PC-9 (cell line): ENCODE measurements at regions not wholly inside any gene's neighbourhood (a gene's known extent, or its start where the extent isn't known, plus 50 kb on each side); places are given as distances from the start of the nearest gene placed in this dataset.

Experiments
- BruUV-seq: library from RNA; stranded (reverse); fragments of 400-500 nt; replicated peaks from 2 replicates; lab custom pipeline; 2021; lab: Mats Ljungman, UMichigan
- CTCF ChIA-PET: fragments of 300-600 bp; sonication (Branson Sonifier 250); formaldehyde crosslinking; loops from one replicate; lab custom pipeline; 2022; ENCODE audit warnings: antibody characterized with exemption; lab: Charles Lee
- POLR2A ChIA-PET: fragments of 300-600 bp; sonication (Branson Sonifier 250); formaldehyde crosslinking; loops from one replicate; lab custom pipeline; 2022; ENCODE audit warnings: antibody characterized with exemption; ENCODE audit not compliant: unreplicated experiment; lab: Charles Lee
- DNase-seq, 2 experiments: peaks; one replicate each; pipeline versions ENCODE4 v3.0.0 to v3.0.0-alpha.2; 2015 to 2022; ENCODE audit warnings: mixed read lengths in 1 of 2
- H2AFZ ChIP-seq: fragments of 200-600 bp; sonication (generic); 2 replicates; pipeline ENCODE4 v1.8.1; 2017; ENCODE audit warnings: antibody characterized with exemption
- H3F3A ChIP-seq: fragments of 200-600 bp; sonication (generic); 2 replicates; pipeline ENCODE4 v1.8.1; 2017; ENCODE audit warnings: antibody characterized with exemption, mild to moderate bottlenecking, low read depth; ENCODE audit not compliant: insufficient read depth
- H3K27ac ChIP-seq: fragments of 200-600 bp; sonication (generic); 2 replicates; pipeline ENCODE4 v1.6.1; 2016; ENCODE audit warnings: mixed run types
- H3K27me3 ChIP-seq: fragments of 200-600 bp; sonication (generic); 2 replicates; pipeline ENCODE4 v1.6.1; 2016; ENCODE audit warnings: low read depth, mixed run types; ENCODE audit not compliant: insufficient read depth
- H3K36me3 ChIP-seq: fragments of 200-600 bp; sonication (generic); 2 replicates; pipeline ENCODE4 v1.6.1; 2016; ENCODE audit warnings: low read depth, mixed run types
- H3K4me1 ChIP-seq: fragments of 200-600 bp; sonication (generic); replicated peaks from 2 replicates; pipeline ENCODE4 v1.6.1; 2016; ENCODE audit warnings: mixed run types; ENCODE audit not compliant: insufficient read depth
- H3K4me2 ChIP-seq: fragments of 200-600 bp; sonication (generic); 2 replicates; pipeline ENCODE4 v1.6.1; 2017; ENCODE audit warnings: mixed run types
- H3K4me3 ChIP-seq: fragments of 200-600 bp; sonication (generic); 2 replicates; pipeline ENCODE4 v1.6.1; 2016; ENCODE audit warnings: mixed run types
- H3K79me2 ChIP-seq: fragments of 200-600 bp; sonication (generic); 2 replicates; pipeline ENCODE4 v1.6.1; 2017; ENCODE audit warnings: low read depth, mixed run types
- H3K9me2 ChIP-seq: fragments of 200-600 bp; sonication (generic); 2 replicates; pipeline ENCODE4 v1.8.1; 2017; ENCODE audit warnings: mild to moderate bottlenecking; ENCODE audit not compliant: insufficient read depth
- H3K9me3 ChIP-seq: fragments of 200-600 bp; sonication (generic); 2 replicates; pipeline ENCODE4 v1.8.1; 2016; ENCODE audit warnings: low read depth; ENCODE audit not compliant: insufficient read depth
- H4K20me1 ChIP-seq: fragments of 200-600 bp; sonication (generic); 2 replicates; pipeline ENCODE4 v1.8.1; 2017; ENCODE audit not compliant: insufficient read depth
- EZH2 ChIP-seq: fragments of 200-600 bp; sonication (generic); IDR thresholded peaks from 2 replicates; pipeline ENCODE4 v1.8.0; 2017; ENCODE audit warnings: antibody characterized with exemption, low read depth
- intact Hi-C: fragments of 100-400 bp; cut with micrococcal nuclease; formaldehyde crosslinking; loops from one replicate; pipeline ENCODE4 v1.10.0; 2022; ENCODE audit not compliant: unreplicated experiment
- TF ChIP-seq, protein P1 (sequence below): fragments of 200-600 bp; sonication (generic); conservative IDR thresholded peaks from 2 replicates; pipeline ENCODE4 v1.6.1; 2017; ENCODE audit warnings: mixed run types, antibody characterized with exemption, mild to moderate bottlenecking, moderate library complexity

DNA sequence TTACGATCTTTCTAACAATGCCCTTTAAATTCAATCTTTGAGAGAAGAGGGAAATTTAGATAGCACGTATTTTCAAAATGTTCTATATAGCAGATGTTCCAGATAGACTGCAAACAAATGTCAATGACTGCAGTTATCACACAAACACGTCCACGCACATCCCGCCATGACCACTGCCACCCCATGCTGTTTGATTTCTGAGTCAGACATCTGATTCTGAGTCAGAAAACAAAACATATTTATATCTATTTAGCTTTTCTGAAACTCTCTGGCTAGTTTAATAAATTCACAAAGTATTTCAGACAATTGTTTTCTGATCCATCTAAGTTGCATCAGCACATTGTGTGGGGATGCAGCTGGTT lies 105.9 kb upstream of the BCAT1 start:
- H3K4me2 ChIP-seq = no peak overlapping the region
- ChIA-PET POLR2A (no interaction called here), CTCF (no interaction called here)
- no peak for TF ChIP-seq EZH2
- TF ChIP-seq, protein P1, sequence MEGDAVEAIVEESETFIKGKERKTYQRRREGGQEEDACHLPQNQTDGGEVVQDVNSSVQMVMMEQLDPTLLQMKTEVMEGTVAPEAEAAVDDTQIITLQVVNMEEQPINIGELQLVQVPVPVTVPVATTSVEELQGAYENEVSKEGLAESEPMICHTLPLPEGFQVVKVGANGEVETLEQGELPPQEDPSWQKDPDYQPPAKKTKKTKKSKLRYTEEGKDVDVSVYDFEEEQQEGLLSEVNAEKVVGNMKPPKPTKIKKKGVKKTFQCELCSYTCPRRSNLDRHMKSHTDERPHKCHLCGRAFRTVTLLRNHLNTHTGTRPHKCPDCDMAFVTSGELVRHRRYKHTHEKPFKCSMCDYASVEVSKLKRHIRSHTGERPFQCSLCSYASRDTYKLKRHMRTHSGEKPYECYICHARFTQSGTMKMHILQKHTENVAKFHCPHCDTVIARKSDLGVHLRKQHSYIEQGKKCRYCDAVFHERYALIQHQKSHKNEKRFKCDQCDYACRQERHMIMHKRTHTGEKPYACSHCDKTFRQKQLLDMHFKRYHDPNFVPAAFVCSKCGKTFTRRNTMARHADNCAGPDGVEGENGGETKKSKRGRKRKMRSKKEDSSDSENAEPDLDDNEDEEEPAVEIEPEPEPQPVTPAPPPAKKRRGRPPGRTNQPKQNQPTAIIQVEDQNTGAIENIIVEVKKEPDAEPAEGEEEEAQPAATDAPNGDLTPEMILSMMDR = no peak
- intact Hi-C loops = no loop called here
- no peaks in the 10 kb centered on the region for H3F3A ChIP-seq
- no peak overlapping the region for H3K4me3 ChIP-seq
- no peaks in the 10 kb centered on the region for H3K4me1 ChIP-seq
- DNase-seq = no peak
- BruUV-seq = no TSS peak
- no peaks in the 10 kb centered on the region for H3K27me3 ChIP-seq
- H2AFZ ChIP-seq = no peak overlapping the region
- H3K36me3 ChIP-seq = no peaks in the 10 kb centered on the region
- H3K9me2 ChIP-seq = no peaks in the 10 kb centered on the region
- no peak overlapping the region for H3K27ac ChIP-seq
- no peaks in the 10 kb centered on the region for H3K9me3 ChIP-seq
- H3K79me2 ChIP-seq = no peaks in the 10 kb centered on the region
- no peaks in the 10 kb centered on the region for H4K20me1 ChIP-seq

DNA sequence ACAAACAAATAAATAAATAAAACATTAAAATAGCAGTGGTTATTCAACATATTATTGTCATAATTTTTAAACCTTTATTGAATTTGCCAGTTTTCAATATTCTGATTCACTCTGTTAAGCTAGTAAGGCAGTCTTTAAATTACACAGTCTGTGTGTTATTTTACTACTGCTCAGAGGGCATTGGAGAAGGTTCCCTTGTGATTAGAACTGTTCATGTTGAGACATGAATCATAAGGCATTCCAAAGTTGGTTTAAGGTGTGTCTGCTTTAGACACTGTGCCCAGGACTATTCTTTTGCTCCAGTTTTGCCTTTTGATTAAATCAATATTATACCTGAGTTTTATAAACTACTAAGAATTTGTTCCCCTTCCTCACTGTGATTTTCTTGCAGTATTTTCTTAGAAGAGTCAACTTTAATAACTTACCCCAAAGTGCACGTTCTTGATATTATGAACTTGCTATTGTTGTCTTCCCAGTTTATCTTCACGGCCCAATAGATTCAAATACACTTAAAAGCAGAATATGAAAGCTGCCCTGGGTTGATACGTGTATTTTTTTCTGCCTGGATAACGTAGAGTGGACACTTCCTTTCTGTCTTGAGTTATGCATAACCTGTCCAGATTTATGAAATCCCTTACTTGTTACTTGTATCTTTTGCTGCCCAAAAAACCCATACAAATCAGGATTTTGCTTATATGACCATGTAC lies 105.3 kb upstream of the BCAT1 start:
- BruUV-seq = no TSS peak
- no peaks in the 10 kb centered on the region for H3K79me2 ChIP-seq
- no peak for TF ChIP-seq EZH2
- TF ChIP-seq, protein P1 = no peak
- H3K4me2 ChIP-seq = no peak overlapping the region
- CTCF ChIA-PET = no interaction called here
- H3K27ac ChIP-seq = no peak overlapping the region
- no peaks in the 10 kb centered on the region for H3F3A ChIP-seq
- POLR2A ChIA-PET = no interaction called here
- H2AFZ ChIP-seq = no peak overlapping the region
- H3K27me3 ChIP-seq = no peaks in the 10 kb centered on the region
- H3K9me2 ChIP-seq = no peaks in the 10 kb centered on the region
- no peaks in the 10 kb centered on the region for H3K9me3 ChIP-seq
- no peaks in the 10 kb centered on the region for H4K20me1 ChIP-seq
- H3K4me3 ChIP-seq = no peak overlapping the region
- DNase-seq = no peak
- intact Hi-C loops = no loop called here
- H3K4me1 ChIP-seq = no peaks in the 10 kb centered on the region
- H3K36me3 ChIP-seq = no peaks in the 10 kb centered on the region

DNA sequence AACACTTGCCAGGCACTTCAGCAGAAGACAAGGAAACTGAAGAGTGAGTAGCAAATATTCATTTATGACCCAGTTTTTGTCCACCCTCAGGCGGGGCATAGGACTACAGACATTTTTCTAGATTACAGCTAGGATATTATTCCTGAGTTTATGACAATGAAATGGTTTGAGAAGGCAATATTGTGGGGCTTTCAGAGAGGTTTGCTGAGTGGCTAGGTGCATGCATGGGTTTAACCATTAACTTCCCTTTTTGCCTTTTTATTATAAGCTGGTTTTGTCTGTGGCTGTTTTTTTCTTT lies 104.0 kb upstream of the BCAT1 start:
- no peaks in the 10 kb centered on the region for H3F3A ChIP-seq
- no peaks in the 10 kb centered on the region for H3K9me2 ChIP-seq
- no peak overlapping the region for H2AFZ ChIP-seq
- no peaks in the 10 kb centered on the region for H3K9me3 ChIP-seq
- CTCF ChIA-PET = no interaction called here
- intact Hi-C loops = no loop called here
- H4K20me1 ChIP-seq = no peaks in the 10 kb centered on the region
- no peaks in the 10 kb centered on the region for H3K4me1 ChIP-seq
- no peak overlapping the region for H3K27ac ChIP-seq
- 0 out of 2 replicates have a peak, but pooled peaks cover 8% of the 10 kb centered on the region for H3K27me3 ChIP-seq
- DNase-seq = no peak
- POLR2A ChIA-PET = no interaction called here
- no peak overlapping the region for H3K4me3 ChIP-seq
- no peaks in the 10 kb centered on the region for H3K79me2 ChIP-seq
- no peaks in the 10 kb centered on the region for H3K36me3 ChIP-seq
- BruUV-seq = no TSS peak
- H3K4me2 ChIP-seq = no peak overlapping the region
- no peak for TF ChIP-seq EZH2
- TF ChIP-seq, protein P1 = no peak
